Lung (tissue), 11 donors: ENCODE measurements at regions not wholly inside any gene's neighbourhood (a gene's known extent, or its start where the extent isn't known, plus 50 kb on each side); places are given as distances from the start of the nearest gene placed in this dataset.

ENCODE experiments used
- ATAC-seq: fragments of 200-7000 bp; cut with Tn5 transposase; one replicate; pipeline ENCODE4 v1.9.1; 2020; ENCODE audit warnings: moderate number of reproducible peaks; ENCODE audit not compliant: insufficient read depth, low FRiP score
- DNase-seq, 3 donors: peaks; one replicate each; pipeline ENCODE4 v3.0.0-alpha.2; 2013 to 2017
- H3K27ac ChIP-seq, 2 donors: one replicate each; pipeline ENCODE4 v1.5.1; 2013; ENCODE audit warnings: mild to moderate bottlenecking in 2 of 2, moderate library complexity in 2 of 2, control low read depth in 1 of 2, inconsistent platforms in 1 of 2, low read depth in 1 of 2, low read length in 1 of 2
- H3K27me3 ChIP-seq, 3 donors: one replicate each; pipeline ENCODE4 v1.5.1; 2013; ENCODE audit warnings: low read length in 2 of 3; ENCODE audit not compliant: control insufficient read depth in 3 of 3, insufficient read depth in 3 of 3
- H3K36me3 ChIP-seq, 4 donors: one replicate each; pipeline ENCODE4 v1.5.1; 2013; ENCODE audit warnings: low read length in 4 of 4, mild to moderate bottlenecking in 1 of 4, moderate library complexity in 1 of 4; ENCODE audit not compliant: control insufficient read depth in 4 of 4, insufficient read depth in 4 of 4
- H3K4me1 ChIP-seq, 5 donors: one replicate each; pipeline ENCODE4 v1.5.1; 2013; ENCODE audit warnings: low read length in 5 of 5, mild to moderate bottlenecking in 2 of 5, moderate library complexity in 1 of 5; ENCODE audit not compliant: control insufficient read depth in 5 of 5, insufficient read depth in 5 of 5
- H3K4me3 ChIP-seq: one replicate; pipeline ENCODE4 v1.5.1; 2013; ENCODE audit warnings: mild to moderate bottlenecking, control low read depth, moderate library complexity
- H3K9ac ChIP-seq, 2 donors: one replicate each; pipeline ENCODE4 v1.5.1; 2013; ENCODE audit warnings: low read length in 2 of 2, control low read depth in 1 of 2; ENCODE audit not compliant: insufficient read depth in 1 of 2
- H3K9me3 ChIP-seq, 4 donors: one replicate each; pipeline ENCODE4 v1.5.1; 2013; ENCODE audit warnings: low read length in 3 of 4, mild to moderate bottlenecking in 1 of 4, moderate library complexity in 1 of 4; ENCODE audit not compliant: control insufficient read depth in 4 of 4, insufficient read depth in 3 of 4
- CTCF ChIP-seq: IDR thresholded peaks from 2 replicates; pipeline ENCODE4 v1.5.1; 2012; ENCODE audit warnings: mild to moderate bottlenecking; ENCODE audit errors: control extremely low read depth, extremely low read depth
- WGBS, 2 donors: extraction: QIAGEN DNeasy Blood & Tissue Kit; methylation state at CpG; one replicate each; pipeline ENCODE4 v1.1.7; 2013; 5-methylcytosine and 5-hydroxymethylcytosine counted together
- donor health status: control.
- donor health status: control.
- donor health status: Bipolar disorder and iron deficiency.
- donor health status: healthy.
- donor health status: DM: yes; HTN: yes; CAD: no.

GRCh38 chr2:57957238-57957637 lies 89.4 kb upstream of the VRK2 start:
- Histone ChIP-seq H3K36me3 (no peaks in the 10 kb centered on the region), H3K9ac (no peak overlapping the region), H3K27me3 (no peaks in the 10 kb centered on the region), H3K27ac (no peak overlapping the region), H3K9me3 (no peaks in the 10 kb centered on the region), H3K4me1 (no peaks in the 10 kb centered on the region), H3K4me3 (no peak overlapping the region)
- ATAC-seq (no peak), DNase-seq (no peak)
- 91 to 96% methylated on average over 3 of the region's 3 CpGs for WGBS, 2 donors
- no peak for TF ChIP-seq CTCF

GRCh38 chr2:57959390-57959789 lies 87.2 kb upstream of the VRK2 start:
- no peak overlapping the region for H3K27ac ChIP-seq
- H3K9ac ChIP-seq, result no peak overlapping the region
- 81 to 90% methylated on average over 7 of the region's 7 CpGs for WGBS, 2 donors
- H3K27me3 ChIP-seq, result no peaks in the 10 kb centered on the region
- no peak for TF ChIP-seq CTCF
- no peaks in the 10 kb centered on the region for H3K36me3 ChIP-seq
- no peak for ATAC-seq
- H3K4me1 ChIP-seq, result no peaks in the 10 kb centered on the region
- no peak for DNase-seq
- no peaks in the 10 kb centered on the region for H3K9me3 ChIP-seq
- H3K4me3 ChIP-seq, result no peak overlapping the region

- 90 to 91% methylated on average over 3 of the region's 3 CpGs for WGBS, 2 donors
- Histone ChIP-seq H3K36me3 (no peaks in the 10 kb centered on the region), H3K4me3 (no peak overlapping the region), H3K9ac (no peak overlapping the region), H3K9me3 (no peaks in the 10 kb centered on the region), H3K27me3 (no peaks in the 10 kb centered on the region), H3K4me1 (no peaks in the 10 kb centered on the region), H3K27ac (no peak overlapping the region)
- DNase-seq, result no peak
- ATAC-seq, result no peak
- no peak for TF ChIP-seq CTCF
Measured at GRCh38 chr2:57962861-57963260, 83.7 kb upstream of the VRK2 start.

- H3K4me3 ChIP-seq, result no peak overlapping the region
- 97 to 100% methylated on average over 1 of the region's 1 CpG for WGBS, 2 donors
- no peaks in the 10 kb centered on the region for H3K36me3 ChIP-seq
- H3K4me1 ChIP-seq, result no peaks in the 10 kb centered on the region
- ATAC-seq (no peak), DNase-seq (no peak)
- no peaks in the 10 kb centered on the region for H3K27me3 ChIP-seq
- TF ChIP-seq CTCF, result no peak
- no peak overlapping the region for H3K27ac ChIP-seq
- H3K9ac ChIP-seq, result no peak overlapping the region
- H3K9me3 ChIP-seq, result no peaks in the 10 kb centered on the region
Measured at GRCh38 chr2:57965219-57965618, 81.4 kb upstream of the VRK2 start.
